ENCODE measurements at regions not wholly inside any gene's neighbourhood (a gene's known extent, or its start where the extent isn't known, plus 50 kb on each side); places are given as distances from the start of the nearest gene placed in this dataset.
"Not testable (repeated sequence)": the region's sequence is repeated elsewhere in the genome, so short reads cannot be mapped to it uniquely, and the experiment has no call there.

DNA sequence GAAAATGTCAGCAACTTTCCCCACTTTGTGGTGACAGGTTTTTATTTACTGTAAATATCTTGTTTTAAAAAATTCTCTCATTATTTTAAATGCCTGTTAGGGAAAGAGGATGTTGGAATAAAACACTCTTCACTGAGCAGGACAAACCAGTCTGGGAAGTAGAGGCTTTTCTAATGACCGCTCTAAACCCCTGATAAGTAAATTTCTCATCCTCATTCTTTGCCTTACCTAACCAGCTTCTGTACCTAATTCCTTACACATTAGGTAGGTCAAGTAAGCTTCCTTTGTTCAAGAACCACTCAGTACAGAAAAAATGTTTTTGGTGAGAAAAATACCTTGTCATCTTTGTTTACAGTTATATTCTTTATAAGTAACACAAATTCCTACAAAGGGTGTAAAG, 143.6 kb downstream of the GPR85 start:
- H3K4me3 Mint-ChIP-seq, result no peak overlapping the region
- H3K27ac Mint-ChIP-seq, result no peak overlapping the region
- TF ChIP-seq CTCF (IDR thresholded peaks at IDR 0.05; ENCODE audit: unreplicated experiment), result no peak
- DNase-seq (ENCODE audit: low spot score in 2 of 2, unreplicated experiment in 2 of 2), result no peak
- no peaks in the 10 kb centered on the region for H3K36me3 Mint-ChIP-seq
- H3K27me3 Mint-ChIP-seq (ENCODE audit: low read depth), result peaks cover 6% of the 10 kb centered on the region
- peaks cover 11% of the 10 kb centered on the region for H3K4me1 Mint-ChIP-seq
- no peaks in the 10 kb centered on the region for H3K9me3 Mint-ChIP-seq

- H3K4me1 Mint-ChIP-seq, result peaks cover 17% of the 10 kb centered on the region
- H3K27me3 Mint-ChIP-seq (ENCODE audit: low read depth); DNase-seq (ENCODE audit: low spot score in 2 of 2, unreplicated experiment in 2 of 2); H3K27ac Mint-ChIP-seq; H3K4me3 Mint-ChIP-seq; H3K36me3 Mint-ChIP-seq; H3K9me3 Mint-ChIP-seq: not testable (repeated sequence)
These were observed 144.5 kb downstream of the GPR85 start for GRCh38 chr7:112942125-112942524.

- H3K27me3 Mint-ChIP-seq (ENCODE audit: low read depth), result no peaks in the 10 kb centered on the region
- H3K4me1 Mint-ChIP-seq, result peaks cover 24% of the 10 kb centered on the region
- no peak for TF ChIP-seq CTCF (IDR thresholded peaks at IDR 0.05; ENCODE audit: unreplicated experiment)
- peak overlapping the region; percentile 85 for H3K4me3 Mint-ChIP-seq
- H3K27ac Mint-ChIP-seq, result peak overlapping the region; percentile 97
- no peaks in the 10 kb centered on the region for H3K9me3 Mint-ChIP-seq
- no peak for DNase-seq (ENCODE audit: low spot score in 2 of 2, unreplicated experiment in 2 of 2)
- no peaks in the 10 kb centered on the region for H3K36me3 Mint-ChIP-seq
These were observed 146.3 kb downstream of the GPR85 start for GRCh38 chr7:112940314-112940732.

- no peaks in the 10 kb centered on the region for H3K27me3 Mint-ChIP-seq (ENCODE audit: low read depth)
- H3K27ac Mint-ChIP-seq, result peak overlapping the region; percentile 97
- DNase-seq (ENCODE audit: low spot score in 2 of 2, unreplicated experiment in 2 of 2), result peak; percentile 99
- peak overlapping the region; percentile 85 for H3K4me3 Mint-ChIP-seq
- no peaks in the 10 kb centered on the region for H3K9me3 Mint-ChIP-seq
- peaks cover 25% of the 10 kb centered on the region for H3K4me1 Mint-ChIP-seq
- no peaks in the 10 kb centered on the region for H3K36me3 Mint-ChIP-seq
- TF ChIP-seq CTCF (IDR thresholded peaks at IDR 0.05; ENCODE audit: unreplicated experiment), result no peak
These were observed 146.9 kb downstream of the GPR85 start for GRCh38 chr7:112939574-112940313.

DNA sequence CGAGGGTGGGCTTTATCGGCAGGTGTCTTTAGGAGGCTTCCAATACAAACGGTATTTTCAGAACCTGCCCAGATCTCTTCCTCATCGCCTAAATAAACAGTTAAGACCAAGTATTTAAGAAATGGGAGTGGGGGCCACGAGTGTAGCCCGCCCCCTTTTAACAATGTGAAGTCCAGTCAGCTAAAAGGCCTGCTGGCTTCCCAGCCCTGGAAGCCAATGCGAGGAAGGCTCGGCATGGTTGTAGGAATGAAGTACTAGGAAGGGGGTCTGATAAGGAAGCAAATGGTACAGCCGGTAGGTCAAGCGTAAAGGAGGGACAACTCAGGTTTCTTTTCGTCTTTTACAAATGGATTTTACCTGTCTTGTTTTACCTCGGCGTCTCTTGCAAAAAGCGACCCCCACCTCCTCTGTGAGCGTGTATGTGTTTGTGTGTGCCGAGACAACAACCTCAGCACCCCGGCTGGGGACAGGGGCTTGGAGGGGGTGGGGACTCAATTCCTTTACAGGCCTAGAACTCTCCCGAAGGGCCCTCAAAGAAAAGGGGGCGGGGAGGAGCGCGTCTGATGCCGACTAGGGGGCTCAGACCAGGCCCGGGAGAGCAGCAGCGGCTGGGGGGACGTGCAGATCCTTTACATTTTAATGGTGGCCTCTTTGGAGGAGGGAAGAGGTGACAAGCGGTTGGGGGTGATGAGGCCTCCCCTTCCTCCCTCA, 147.6 kb downstream of the GPR85 start:
- H3K4me1 Mint-ChIP-seq, result peaks cover 25% of the 10 kb centered on the region
- H3K27ac Mint-ChIP-seq, result peak overlapping the region; percentile 97
- H3K27me3 Mint-ChIP-seq (ENCODE audit: low read depth), result no peaks in the 10 kb centered on the region
- no peaks in the 10 kb centered on the region for H3K9me3 Mint-ChIP-seq
- H3K36me3 Mint-ChIP-seq, result peaks cover 4% of the 10 kb centered on the region
- TF ChIP-seq CTCF (IDR thresholded peaks at IDR 0.05; ENCODE audit: unreplicated experiment), result no peak
- DNase-seq (ENCODE audit: low spot score in 2 of 2, unreplicated experiment in 2 of 2), result peak; percentile 36 to 70
- peak overlapping the region; percentile 85 for H3K4me3 Mint-ChIP-seq
